ENCODE measurements at regions not wholly inside any gene's neighbourhood (a gene's known extent, or its start where the extent isn't known, plus 50 kb on each side); places are given as distances from the start of the nearest gene placed in this dataset.

DNA sequence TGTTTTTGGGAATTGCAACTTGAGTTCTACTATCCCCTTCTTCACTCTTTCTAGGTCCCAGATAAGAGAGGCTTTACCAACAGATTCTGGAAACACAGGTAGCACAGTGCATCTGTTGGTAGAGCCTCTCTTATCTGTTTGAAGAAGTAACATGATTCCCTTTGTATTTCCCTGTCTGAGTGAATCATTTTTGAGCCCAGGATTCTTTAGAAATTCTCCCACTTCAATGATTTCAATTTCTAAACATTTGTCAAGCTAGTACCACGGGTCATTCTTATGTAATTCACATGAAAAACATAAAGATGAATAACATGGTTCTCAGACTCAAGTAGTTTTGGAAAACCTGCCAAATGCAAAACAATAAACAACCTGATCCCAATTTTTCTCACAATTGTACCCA lies 72.0 kb upstream of the DUSP10 start:
- TF ChIP-seq, protein P1, sequence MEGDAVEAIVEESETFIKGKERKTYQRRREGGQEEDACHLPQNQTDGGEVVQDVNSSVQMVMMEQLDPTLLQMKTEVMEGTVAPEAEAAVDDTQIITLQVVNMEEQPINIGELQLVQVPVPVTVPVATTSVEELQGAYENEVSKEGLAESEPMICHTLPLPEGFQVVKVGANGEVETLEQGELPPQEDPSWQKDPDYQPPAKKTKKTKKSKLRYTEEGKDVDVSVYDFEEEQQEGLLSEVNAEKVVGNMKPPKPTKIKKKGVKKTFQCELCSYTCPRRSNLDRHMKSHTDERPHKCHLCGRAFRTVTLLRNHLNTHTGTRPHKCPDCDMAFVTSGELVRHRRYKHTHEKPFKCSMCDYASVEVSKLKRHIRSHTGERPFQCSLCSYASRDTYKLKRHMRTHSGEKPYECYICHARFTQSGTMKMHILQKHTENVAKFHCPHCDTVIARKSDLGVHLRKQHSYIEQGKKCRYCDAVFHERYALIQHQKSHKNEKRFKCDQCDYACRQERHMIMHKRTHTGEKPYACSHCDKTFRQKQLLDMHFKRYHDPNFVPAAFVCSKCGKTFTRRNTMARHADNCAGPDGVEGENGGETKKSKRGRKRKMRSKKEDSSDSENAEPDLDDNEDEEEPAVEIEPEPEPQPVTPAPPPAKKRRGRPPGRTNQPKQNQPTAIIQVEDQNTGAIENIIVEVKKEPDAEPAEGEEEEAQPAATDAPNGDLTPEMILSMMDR (tag by site-specific recombination; IDR thresholded peaks at IDR 0.05), result no peak
- no peak for TF ChIP-seq MZF1 (tag by site-specific recombination; IDR thresholded peaks at IDR 0.05; ENCODE audit: borderline replicate concordance)
- TF ChIP-seq ZBTB26 (tag by site-specific recombination; optimal IDR thresholded peaks at IDR 0.05), result no peak
- no peak for TF ChIP-seq SCRT2 (tag by site-specific recombination; IDR thresholded peaks at IDR 0.05)
- no peak for TF ChIP-seq ZNF621 (tag by site-specific recombination; IDR thresholded peaks at IDR 0.05)

Data from HEK293 (cell line).